ENCODE measurements at regions not wholly inside any gene's neighbourhood (a gene's known extent, or its start where the extent isn't known, plus 50 kb on each side); places are given as distances from the start of the nearest gene placed in this dataset.

DNA sequence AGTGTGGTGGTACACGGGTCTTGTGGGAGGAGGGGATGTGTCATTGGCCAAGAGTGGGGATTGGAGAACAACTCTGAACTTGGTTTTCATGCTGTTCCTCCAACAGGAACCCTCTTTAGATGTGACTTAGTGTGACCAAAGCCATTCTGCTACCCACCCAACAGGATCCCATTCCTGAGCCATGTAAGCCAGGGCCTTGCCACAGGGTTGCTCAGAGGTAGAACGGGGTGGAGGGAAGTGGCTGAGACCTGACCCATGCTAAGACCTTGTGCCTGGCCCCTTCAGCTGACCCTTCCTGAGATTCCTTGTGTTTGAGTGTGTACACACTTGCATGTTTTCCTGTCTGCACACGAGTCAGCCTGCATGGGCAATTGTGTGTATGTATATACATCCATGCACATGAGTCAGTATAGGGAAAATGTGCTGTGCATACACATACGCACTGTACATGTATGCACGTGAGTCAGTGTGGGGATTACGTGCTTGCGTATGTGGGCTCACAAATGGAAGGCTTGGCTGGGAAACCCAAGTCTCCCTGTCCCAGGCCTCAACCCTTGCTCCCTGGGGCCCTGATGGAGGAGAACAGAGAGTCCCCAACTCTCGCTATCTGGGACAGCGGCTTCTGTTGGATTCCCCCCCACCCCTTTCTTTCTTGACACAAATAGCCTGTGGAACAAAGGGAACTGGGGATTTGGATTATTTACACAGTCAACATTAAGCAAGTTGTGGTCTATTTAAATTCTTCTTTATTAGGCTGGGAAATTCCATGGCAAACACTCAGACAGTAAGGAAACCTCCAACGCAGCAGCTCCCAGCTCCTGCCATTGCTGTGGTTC lies 339.8 kb downstream of the DYSF start:
- H3K4me1 ChIP-seq (ENCODE audit: insufficient read depth), result peaks cover 23% of the 10 kb centered on the region
- no peaks in the 10 kb centered on the region for H3K9me3 ChIP-seq (ENCODE audit: low read depth)
- no peaks in the 10 kb centered on the region for H4K20me1 ChIP-seq (ENCODE audit: insufficient read depth, poor library complexity, severe bottlenecking)
- TF ChIP-seq EZH2phosphoT487 (IDR thresholded peaks at IDR 0.05; ENCODE audit: low read depth, severe bottlenecking, unreplicated experiment) (peak; percentile 84), EZH2 (IDR thresholded peaks at IDR 0.05; ENCODE audit: borderline replicate concordance) (no peak)
- TF ChIP-seq, protein P1, sequence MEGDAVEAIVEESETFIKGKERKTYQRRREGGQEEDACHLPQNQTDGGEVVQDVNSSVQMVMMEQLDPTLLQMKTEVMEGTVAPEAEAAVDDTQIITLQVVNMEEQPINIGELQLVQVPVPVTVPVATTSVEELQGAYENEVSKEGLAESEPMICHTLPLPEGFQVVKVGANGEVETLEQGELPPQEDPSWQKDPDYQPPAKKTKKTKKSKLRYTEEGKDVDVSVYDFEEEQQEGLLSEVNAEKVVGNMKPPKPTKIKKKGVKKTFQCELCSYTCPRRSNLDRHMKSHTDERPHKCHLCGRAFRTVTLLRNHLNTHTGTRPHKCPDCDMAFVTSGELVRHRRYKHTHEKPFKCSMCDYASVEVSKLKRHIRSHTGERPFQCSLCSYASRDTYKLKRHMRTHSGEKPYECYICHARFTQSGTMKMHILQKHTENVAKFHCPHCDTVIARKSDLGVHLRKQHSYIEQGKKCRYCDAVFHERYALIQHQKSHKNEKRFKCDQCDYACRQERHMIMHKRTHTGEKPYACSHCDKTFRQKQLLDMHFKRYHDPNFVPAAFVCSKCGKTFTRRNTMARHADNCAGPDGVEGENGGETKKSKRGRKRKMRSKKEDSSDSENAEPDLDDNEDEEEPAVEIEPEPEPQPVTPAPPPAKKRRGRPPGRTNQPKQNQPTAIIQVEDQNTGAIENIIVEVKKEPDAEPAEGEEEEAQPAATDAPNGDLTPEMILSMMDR (IDR thresholded peaks at IDR 0.05; ENCODE audit: poor library complexity), result no peak
- H3K9me2 ChIP-seq (replicated peaks; ENCODE audit: insufficient read depth), result no peaks in the 10 kb centered on the region
- H3K27ac ChIP-seq, result no peak overlapping the region
- no peak overlapping the region for H2AFZ ChIP-seq
- WGBS (ENCODE audit: low lambda C conversion rate, missing lambda C conversion rate), result 45% methylated on average over 10 of the region's 10 CpGs
- no peaks in the 10 kb centered on the region for H3K36me3 ChIP-seq (replicated peaks; ENCODE audit: insufficient read depth, low read depth)
- H3K4me2 ChIP-seq, result peak overlapping the region; percentile 51
- no peak overlapping the region for H3K4me3 ChIP-seq
- H3K27me3 ChIP-seq, result no peaks in the 10 kb centered on the region
- no peaks in the 10 kb centered on the region for H3K79me2 ChIP-seq
- peak; percentile 59 for DNase-seq (ENCODE audit: low spot score)

DNA sequence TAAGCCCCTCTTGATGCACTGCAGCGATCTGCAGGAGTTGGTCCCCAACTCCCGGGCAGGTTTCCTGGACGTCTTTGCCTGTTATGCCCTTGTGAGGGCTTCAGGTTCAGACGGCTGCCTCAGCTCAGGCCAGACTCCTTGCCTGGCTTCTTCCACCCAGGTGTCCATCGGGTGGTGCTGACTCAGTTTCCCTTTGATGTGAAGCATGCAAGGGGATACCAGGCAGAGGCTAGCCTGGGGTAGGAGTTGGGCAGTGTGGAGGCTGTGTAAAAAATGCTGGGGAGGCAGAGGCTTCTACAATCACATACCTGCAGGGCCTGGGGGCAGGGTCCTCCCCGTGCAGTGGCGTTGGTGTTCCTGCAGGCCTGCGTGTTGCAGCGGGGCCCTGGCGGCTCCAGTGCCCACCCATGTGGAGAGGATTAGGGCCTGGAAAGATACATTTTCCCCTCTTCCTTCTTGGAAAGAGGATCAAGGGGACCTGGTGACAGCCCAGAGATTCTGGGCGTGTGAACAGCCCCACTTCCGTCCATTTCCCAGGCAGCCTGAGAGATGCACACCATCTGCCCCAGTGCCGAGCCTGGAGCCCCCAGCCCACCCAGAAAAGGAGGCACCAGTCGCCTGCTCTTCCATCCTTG lies 338.3 kb downstream of the DYSF start:
- DNase-seq (ENCODE audit: low spot score), result no peak
- Histone ChIP-seq H3K4me2 (no peak overlapping the region), H3K4me1 (ENCODE audit: insufficient read depth) (peaks cover 23% of the 10 kb centered on the region), H3K4me3 (no peak overlapping the region), H2AFZ (no peak overlapping the region), H3K36me3 (replicated peaks; ENCODE audit: insufficient read depth, low read depth) (no peaks in the 10 kb centered on the region), H3K79me2 (no peaks in the 10 kb centered on the region), H3K27ac (no peak overlapping the region), H3K9me2 (replicated peaks; ENCODE audit: insufficient read depth) (no peaks in the 10 kb centered on the region), H3K27me3 (no peaks in the 10 kb centered on the region), H4K20me1 (ENCODE audit: insufficient read depth, poor library complexity, severe bottlenecking) (no peaks in the 10 kb centered on the region), H3K9me3 (ENCODE audit: low read depth) (no peaks in the 10 kb centered on the region)
- TF ChIP-seq EZH2phosphoT487 (IDR thresholded peaks at IDR 0.05; ENCODE audit: low read depth, severe bottlenecking, unreplicated experiment), result no peak
- no peak for TF ChIP-seq EZH2 (IDR thresholded peaks at IDR 0.05; ENCODE audit: borderline replicate concordance)
- TF ChIP-seq, protein P1 (IDR thresholded peaks at IDR 0.05; ENCODE audit: poor library complexity), result no peak
- 90% methylated on average over 14 of the region's 14 CpGs for WGBS (ENCODE audit: low lambda C conversion rate, missing lambda C conversion rate)

DNA sequence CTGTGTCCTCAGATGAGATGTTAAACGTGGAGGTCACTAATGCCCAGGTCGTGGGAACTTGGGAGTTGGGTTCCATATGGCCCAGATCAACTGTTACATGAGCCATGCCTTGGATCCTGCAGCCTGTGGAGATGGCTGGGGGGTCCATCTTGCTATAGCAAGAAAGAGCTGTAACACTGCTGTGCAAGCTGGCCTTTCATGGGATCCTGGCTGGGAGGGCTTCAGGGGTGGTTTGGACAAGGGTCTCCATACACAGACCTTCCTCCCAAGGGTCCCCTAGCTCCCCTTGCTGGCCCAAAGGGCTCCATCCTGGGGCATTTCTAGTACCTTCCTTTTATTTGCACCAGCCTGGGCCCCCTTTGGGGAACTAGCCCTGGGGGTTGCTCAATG lies 337.7 kb downstream of the DYSF start:
- Histone ChIP-seq H3K27ac (no peak overlapping the region), H3K4me2 (no peak overlapping the region), H3K9me3 (ENCODE audit: low read depth) (no peaks in the 10 kb centered on the region), H3K9me2 (replicated peaks; ENCODE audit: insufficient read depth) (no peaks in the 10 kb centered on the region), H2AFZ (no peak overlapping the region), H3K79me2 (no peaks in the 10 kb centered on the region), H3K4me3 (no peak overlapping the region), H3K27me3 (no peaks in the 10 kb centered on the region), H3K36me3 (replicated peaks; ENCODE audit: insufficient read depth, low read depth) (no peaks in the 10 kb centered on the region), H4K20me1 (ENCODE audit: insufficient read depth, poor library complexity, severe bottlenecking) (no peaks in the 10 kb centered on the region), H3K4me1 (ENCODE audit: insufficient read depth) (peaks cover 19% of the 10 kb centered on the region)
- DNase-seq (ENCODE audit: low spot score), result no peak
- TF ChIP-seq, protein P1 (IDR thresholded peaks at IDR 0.05; ENCODE audit: poor library complexity), result no peak
- TF ChIP-seq EZH2phosphoT487 (IDR thresholded peaks at IDR 0.05; ENCODE audit: low read depth, severe bottlenecking, unreplicated experiment) (no peak), EZH2 (IDR thresholded peaks at IDR 0.05; ENCODE audit: borderline replicate concordance) (no peak)
- WGBS (ENCODE audit: low lambda C conversion rate, missing lambda C conversion rate), result 78% methylated on average over 2 of the region's 2 CpGs

Data from hepatocyte (in vitro differentiated cells).